HAP-1 (cell line): ENCODE measurements at regions not wholly inside any gene's neighbourhood (a gene's known extent, or its start where the extent isn't known, plus 50 kb on each side); places are given as distances from the start of the nearest gene placed in this dataset.
"Not testable (repeated sequence)": the region's sequence is repeated elsewhere in the genome, so short reads cannot be mapped to it uniquely, and the experiment has no call there.

Source experiments
- DNase-seq, 2 experiments: peaks; one replicate each; pipeline ENCODE4 v3.0.0-alpha.2; 2016 to 2020; ENCODE audit warnings: low spot score in 2 of 2
- H3K27me3 ChIP-seq: fragments of 250-450 bp; sonication (Bioruptor Pico); 2 replicates; pipeline ENCODE4 v1.5.1; 2020; ENCODE audit warnings: low read depth, mild to moderate bottlenecking, moderate library complexity
- H3K36me3 ChIP-seq: fragments of 250-450 bp; sonication (Bioruptor Pico); replicated peaks from 2 replicates; pipeline ENCODE4 v1.5.1; 2020; ENCODE audit warnings: mild to moderate bottlenecking
- H3K4me1 ChIP-seq: fragments of 250-450 bp; sonication (Bioruptor Pico); 2 replicates; pipeline ENCODE4 v1.5.1; 2020; ENCODE audit warnings: mild to moderate bottlenecking
- H3K4me3 ChIP-seq: fragments of 250-450 bp; sonication (Bioruptor Pico); 2 replicates; pipeline ENCODE4 v1.5.1; 2020; ENCODE audit warnings: mild to moderate bottlenecking, moderate library complexity
- H3K9me3 ChIP-seq: fragments of 250-450 bp; sonication (Bioruptor Pico); 2 replicates; pipeline ENCODE4 v1.5.1; 2020; ENCODE audit warnings: mild to moderate bottlenecking, moderate library complexity
- in situ Hi-C: fragments of 300-500 bp; cut with MboI; formaldehyde crosslinking; loops from 3 replicates; pipeline ENCODE4 v1.14.3; 2020; ENCODE audit warnings: low sequenced_read_pairs, inconsistent platforms, mixed read lengths

DNA sequence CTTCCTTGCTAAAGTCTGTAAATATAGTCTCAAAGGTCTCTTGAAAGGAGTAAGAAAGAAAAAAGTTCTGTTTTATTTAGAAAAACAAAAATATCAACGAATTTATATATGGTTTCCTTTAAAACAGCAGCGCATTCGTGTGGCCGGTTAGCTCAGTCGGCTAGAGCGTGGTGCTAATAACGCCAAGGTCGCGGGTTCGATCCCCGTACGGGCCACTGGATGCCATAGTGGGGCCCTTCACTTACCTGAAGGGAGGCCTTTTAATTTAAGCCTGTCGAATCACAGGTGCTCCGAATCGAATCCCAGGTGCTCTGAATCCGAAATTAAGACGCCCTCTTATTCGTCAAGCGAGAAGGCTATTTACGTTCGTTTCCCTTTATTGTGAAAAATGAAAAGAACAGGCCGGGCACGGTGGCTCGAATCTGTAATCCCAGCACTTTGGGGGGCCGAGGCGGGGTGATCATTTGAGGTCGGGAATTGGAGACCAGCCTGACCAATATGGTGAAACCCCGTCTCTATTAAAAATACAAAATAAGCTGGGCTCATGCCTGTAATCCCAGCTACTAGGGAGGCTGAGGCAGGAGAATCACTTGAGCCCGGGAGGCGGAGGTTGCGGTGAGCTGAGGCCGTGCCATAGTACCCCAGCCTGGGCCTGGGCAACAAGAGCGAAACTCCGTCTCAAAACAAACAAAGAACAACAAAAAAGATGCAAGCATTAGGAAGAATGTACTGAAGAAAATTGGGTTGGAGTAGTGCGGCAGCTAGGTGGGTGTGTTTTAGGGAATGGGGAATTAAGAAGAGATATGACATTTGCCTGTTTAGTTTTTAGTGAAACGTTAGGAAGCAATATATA lies 195.8 kb upstream of the ZNF184 start:
- Histone ChIP-seq H3K4me3 (peak overlapping the region; percentile 16), H3K36me3 (no peaks in the 10 kb centered on the region), H3K4me1 (no peaks in the 10 kb centered on the region), H3K9me3 (no peaks in the 10 kb centered on the region), H3K27me3 (no peaks in the 10 kb centered on the region)
- in situ Hi-C loops, result no loop called here
- peak; percentile 81 to 85 for DNase-seq

GRCh38 chr6:27667657-27668441 lies 194.9 kb upstream of the ZNF184 start:
- H3K9me3 ChIP-seq, result no peaks in the 10 kb centered on the region
- H3K4me1 ChIP-seq, result peaks cover under 1% of the 10 kb centered on the region; the same call in 1 of the 2 replicates
- H3K4me3 ChIP-seq, result peak overlapping the region; percentile 16
- H3K27me3 ChIP-seq, result no peaks in the 10 kb centered on the region
- no peak for DNase-seq
- in situ Hi-C loops, result no loop called here
- H3K36me3 ChIP-seq, result no peaks in the 10 kb centered on the region

DNA sequence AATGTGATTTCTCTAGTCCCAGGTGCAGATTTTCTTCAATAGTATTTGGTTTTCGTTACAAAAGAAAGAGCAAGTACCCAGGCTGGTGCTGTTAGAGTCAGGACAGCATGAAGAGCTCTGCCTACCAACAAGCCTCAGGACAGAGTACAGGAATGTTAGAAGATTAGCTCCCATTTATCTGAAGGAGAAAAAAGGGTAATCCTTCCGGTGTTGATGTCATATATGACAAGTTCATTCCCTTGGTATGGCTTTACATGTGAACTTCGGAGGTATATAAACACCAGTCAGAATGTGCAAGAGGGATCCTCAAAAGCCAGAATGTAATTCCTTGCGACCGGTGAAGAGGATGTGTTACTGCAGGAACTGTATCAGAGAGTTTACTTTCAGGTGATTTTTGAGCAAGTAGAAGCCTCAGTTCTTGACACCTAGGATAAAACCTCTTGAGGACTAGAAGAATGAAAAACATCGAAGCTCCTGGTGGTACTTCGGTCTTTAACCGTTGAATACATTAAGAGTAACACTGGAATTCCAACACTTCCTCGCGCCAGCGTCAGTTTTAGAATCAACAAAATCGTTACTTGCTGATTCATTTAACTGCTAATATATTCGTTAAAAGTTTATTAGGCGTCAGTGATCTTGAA lies 194.2 kb upstream of the ZNF184 start:
- DNase-seq, result no peak
- H3K4me3 ChIP-seq, result no peak overlapping the region
- H3K27me3 ChIP-seq, result no peaks in the 10 kb centered on the region
- peaks cover 5% of the 10 kb centered on the region; the same call in 1 of the 2 replicates for H3K4me1 ChIP-seq
- H3K9me3 ChIP-seq, result no peaks in the 10 kb centered on the region
- H3K36me3 ChIP-seq, result no peaks in the 10 kb centered on the region
- in situ Hi-C loops, result no loop called here

DNA sequence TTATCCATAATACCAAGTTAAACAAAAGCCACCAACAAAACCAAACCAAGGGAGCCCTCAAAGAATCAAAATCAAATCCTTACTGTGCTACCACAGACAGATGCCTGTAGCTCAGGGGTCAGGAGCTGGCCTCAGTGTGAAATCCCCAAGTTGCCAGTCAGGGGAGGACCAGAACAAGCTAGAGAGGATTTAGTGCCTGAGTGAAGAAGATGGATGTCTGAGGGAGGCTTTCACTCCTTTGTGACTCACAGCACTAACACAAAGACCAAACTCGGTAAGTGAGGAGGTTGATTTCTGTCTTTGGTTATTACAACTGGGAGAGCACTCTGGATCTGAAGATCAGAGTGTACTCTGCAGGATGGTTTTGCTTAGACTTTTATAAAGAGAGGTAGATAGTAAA lies 189.9 kb upstream of the ZNF184 start:
- H3K4me1 ChIP-seq, result peaks cover 15% of the 10 kb centered on the region
- no peaks in the 10 kb centered on the region for H3K9me3 ChIP-seq
- H3K4me3 ChIP-seq, result no peak overlapping the region
- H3K36me3 ChIP-seq, result no peaks in the 10 kb centered on the region
- DNase-seq, result peak in 1 of 2 experiments; percentile 26
- no peaks in the 10 kb centered on the region for H3K27me3 ChIP-seq
- in situ Hi-C loops, result no loop called here

- H3K27me3 ChIP-seq, H3K36me3 ChIP-seq, H3K9me3 ChIP-seq, in situ Hi-C loops, DNase-seq, H3K4me3 ChIP-seq: not testable (repeated sequence)
- H3K4me1 ChIP-seq, result peaks cover 15% of the 10 kb centered on the region
Measured at GRCh38 chr6:27662212-27662611, 189.3 kb upstream of the ZNF184 start.

DNA sequence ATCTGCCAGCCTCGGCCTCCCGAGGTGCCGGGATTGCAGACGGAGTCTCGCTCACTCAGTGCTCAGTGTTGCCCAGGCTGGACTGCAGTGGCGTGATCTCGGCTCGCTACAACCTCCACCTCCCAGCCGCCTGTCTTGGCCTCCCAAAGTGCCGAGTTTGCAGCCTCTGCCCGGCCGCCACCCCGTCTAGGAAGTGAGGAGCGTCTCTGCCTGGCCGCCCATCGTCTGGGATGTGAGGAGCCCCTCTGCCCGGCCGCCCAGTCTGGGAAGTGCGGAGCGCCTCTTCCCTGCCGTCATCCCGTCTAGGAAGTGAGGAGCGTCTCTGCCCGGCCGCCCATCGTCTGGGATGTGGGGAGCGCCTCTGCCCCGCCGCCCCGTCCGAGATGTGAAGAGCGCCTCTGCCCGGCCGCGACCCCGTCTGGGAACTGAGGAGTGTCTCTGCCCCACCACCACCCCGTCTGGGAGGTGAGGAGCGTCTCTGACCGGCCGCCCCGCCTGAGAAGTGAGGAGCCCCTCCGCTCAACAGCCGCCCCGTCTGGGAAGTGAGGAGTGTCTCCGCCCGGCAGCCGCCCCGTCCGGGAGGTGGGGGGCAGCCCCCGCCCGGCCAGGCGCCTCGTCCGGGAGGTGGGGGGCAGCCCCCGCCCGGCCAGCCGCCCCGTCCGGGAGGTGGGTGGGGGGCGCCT lies 180.4 kb upstream of the ZNF184 start:
- H3K36me3 ChIP-seq, H3K27me3 ChIP-seq, H3K4me3 ChIP-seq, in situ Hi-C loops, H3K4me1 ChIP-seq, DNase-seq, H3K9me3 ChIP-seq: not testable (repeated sequence)

DNA sequence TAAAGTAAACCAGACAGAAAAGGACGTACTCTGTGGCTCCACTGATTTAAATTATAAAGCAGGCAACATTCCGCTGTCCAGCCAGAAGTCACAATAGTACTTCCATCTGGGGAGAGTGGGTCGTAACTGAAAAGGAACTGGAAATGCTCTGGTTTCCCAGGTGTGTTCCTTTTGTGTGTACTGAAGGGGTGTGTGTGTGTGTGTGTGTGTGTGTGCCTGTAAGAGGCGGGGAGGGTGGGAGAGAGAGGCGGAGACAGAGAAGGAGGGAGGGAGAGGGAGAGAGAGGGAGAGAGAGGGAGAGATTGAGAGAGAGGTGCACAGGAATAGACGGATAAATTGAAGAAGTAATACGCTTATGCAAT lies 178.4 kb upstream of the ZNF184 start:
- peak; percentile 43 to 47 for DNase-seq

GRCh38 chr6:27650620-27651370 lies 177.9 kb upstream of the ZNF184 start:
- in situ Hi-C loops, result no loop called here
- Histone ChIP-seq H3K4me3 (peak overlapping the region; percentile 38), H3K4me1 (peaks cover 3% of the 10 kb centered on the region; the same call in 1 of the 2 replicates), H3K9me3 (no peaks in the 10 kb centered on the region), H3K27me3 (no peaks in the 10 kb centered on the region), H3K36me3 (no peaks in the 10 kb centered on the region)
- DNase-seq, result peak; percentile 78 to 88

More for the DNA sequence above, 178.4 kb upstream of the ZNF184 start:
- no peaks in the 10 kb centered on the region for H3K36me3 ChIP-seq
- no peaks in the 10 kb centered on the region for H3K9me3 ChIP-seq
- H3K4me3 ChIP-seq, result peak overlapping the region; percentile 38
- peaks cover 3% of the 10 kb centered on the region; the same call in 1 of the 2 replicates for H3K4me1 ChIP-seq
- in situ Hi-C loops, result no loop called here
- no peaks in the 10 kb centered on the region for H3K27me3 ChIP-seq

DNA sequence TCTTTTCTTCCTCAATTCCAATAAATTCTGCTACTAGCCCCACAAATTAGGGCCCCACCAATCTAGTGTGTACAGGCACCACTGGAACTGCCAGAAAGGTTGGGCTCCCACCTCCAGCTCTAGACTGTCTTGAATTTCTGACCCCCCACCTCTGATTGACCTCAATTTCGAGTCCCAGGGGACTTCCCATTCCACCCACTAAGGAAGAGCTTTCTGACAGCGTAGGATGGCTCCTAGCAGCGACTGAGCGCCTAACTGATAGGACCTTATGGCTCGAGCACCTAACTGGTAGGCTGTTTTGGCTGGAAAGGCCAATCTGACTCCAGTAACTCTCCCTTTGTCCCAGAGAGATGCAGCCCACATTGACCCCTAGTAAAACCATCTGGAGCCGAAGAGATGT lies 171.6 kb upstream of the ZNF184 start:
- no peaks in the 10 kb centered on the region for H3K9me3 ChIP-seq
- no peak for DNase-seq
- in situ Hi-C loops, result no loop called here

DNA sequence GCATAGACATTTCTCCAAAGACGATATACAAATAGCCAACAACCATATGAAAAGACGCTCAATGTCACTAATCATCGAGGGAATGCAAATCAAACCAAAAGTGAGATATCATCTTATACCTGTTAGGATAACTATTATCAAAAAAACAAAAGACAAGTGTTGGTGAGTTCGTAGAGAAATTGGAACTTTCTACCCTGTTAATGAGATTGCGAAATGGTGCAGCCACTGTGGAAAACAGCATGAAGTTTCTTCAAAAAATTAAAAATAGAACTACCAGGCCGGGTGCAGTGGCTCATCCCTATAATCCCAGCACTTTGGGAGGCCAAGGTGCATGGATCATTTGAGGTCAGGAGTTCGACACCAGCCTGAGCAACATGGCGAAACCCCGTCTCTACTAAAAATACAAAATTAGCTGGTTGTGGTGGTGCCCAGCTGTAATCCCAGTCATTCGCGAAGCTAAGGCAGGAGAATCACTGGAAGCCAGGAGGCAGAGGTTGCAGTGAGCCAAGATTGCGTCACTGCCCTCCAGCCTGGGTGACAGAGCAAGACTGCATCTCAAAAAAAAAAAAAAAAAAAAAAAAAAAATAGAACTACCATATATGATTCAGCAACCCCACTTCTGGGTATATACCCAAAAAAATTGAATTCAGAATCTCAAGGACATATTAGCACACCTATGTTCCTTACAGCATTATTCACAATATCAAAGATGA lies 170.0 kb upstream of the ZNF184 start:
- DNase-seq, result no peak
- Histone ChIP-seq H3K36me3 (no peaks in the 10 kb centered on the region), H3K4me1 (no peaks in the 10 kb centered on the region), H3K4me3 (no peak overlapping the region), H3K27me3 (no peaks in the 10 kb centered on the region), H3K9me3 (no peaks in the 10 kb centered on the region)
- in situ Hi-C loops, result no loop called here

More for the DNA sequence above, 171.6 kb upstream of the ZNF184 start:
- no peak overlapping the region for H3K4me3 ChIP-seq
- no peaks in the 10 kb centered on the region for H3K27me3 ChIP-seq
- H3K36me3 ChIP-seq, result no peaks in the 10 kb centered on the region
- no peaks in the 10 kb centered on the region for H3K4me1 ChIP-seq

GRCh38 chr6:27635886-27636285 lies 163.0 kb upstream of the ZNF184 start:
- H3K27me3 ChIP-seq, H3K4me3 ChIP-seq, H3K9me3 ChIP-seq, in situ Hi-C loops, DNase-seq, H3K4me1 ChIP-seq, H3K36me3 ChIP-seq: not testable (repeated sequence)

DNA sequence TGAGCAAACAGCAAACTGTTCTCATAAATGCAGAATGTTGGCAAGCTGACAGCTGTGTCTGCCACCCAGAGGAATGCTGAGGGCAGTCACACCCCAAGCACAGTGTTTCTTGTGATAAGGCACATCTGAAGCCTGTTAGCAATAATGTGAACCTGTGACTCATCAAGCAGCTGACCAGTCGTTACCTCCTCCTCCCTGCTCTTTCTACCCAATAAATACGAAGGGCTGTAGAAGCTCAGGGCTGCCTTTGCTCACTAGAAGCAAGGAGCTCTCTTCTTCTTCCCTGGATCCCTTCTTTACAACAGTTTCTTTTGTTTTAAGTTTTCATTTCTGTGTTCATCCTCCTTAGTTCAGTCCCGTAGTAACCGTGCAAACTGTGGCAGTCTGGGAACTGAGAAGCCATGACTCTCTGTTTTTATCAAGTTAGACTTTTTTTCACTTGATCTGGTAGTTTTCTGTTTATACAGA lies 160.3 kb upstream of the ZNF184 start:
- in situ Hi-C loops, DNase-seq, H3K4me3 ChIP-seq: not testable (repeated sequence)

More for the DNA sequence above, 160.3 kb upstream of the ZNF184 start:
- not testable (repeated sequence) for H3K9me3 ChIP-seq, H3K27me3 ChIP-seq, H3K36me3 ChIP-seq, H3K4me1 ChIP-seq
